Activated CD4-positive, alpha-beta T cell treated with anti-CD3 and anti-CD28 coated beads for 48 hours (primary cell): ENCODE measurements at regions not wholly inside any gene's neighbourhood (a gene's known extent, or its start where the extent isn't known, plus 50 kb on each side); places are given as distances from the start of the nearest gene placed in this dataset.

Experiments
- DNase-seq: peaks from one replicate; pipeline ENCODE4 v3.0.0-alpha.2; 2020

- DNase-seq: no peak
Measured at GRCh38 chr5:173720953-173721600, 104.6 kb upstream of the BOD1 start.

GRCh38 chr5:173721601-173722232 lies 105.3 kb upstream of the BOD1 start:
- DNase-seq: no peak

- DNase-seq: no peak
Measured at GRCh38 chr5:173726846-173727557, 110.6 kb upstream of the BOD1 start.

GRCh38 chr5:173727839-173728778 lies 111.7 kb upstream of the BOD1 start:
- DNase-seq: no peak

GRCh38 chr5:173729079-173729765 lies 112.8 kb upstream of the BOD1 start:
- DNase-seq: no peak

GRCh38 chr5:173730632-173731298 lies 114.3 kb upstream of the BOD1 start:
- no peak for DNase-seq

- DNase-seq: no peak
Measured at GRCh38 chr5:173733021-173733420, 116.6 kb upstream of the BOD1 start.

- DNase-seq: no peak
Measured at GRCh38 chr5:173733425-173733824, 117.0 kb upstream of the BOD1 start.

GRCh38 chr5:173733831-173734501 lies 117.5 kb upstream of the BOD1 start:
- no peak for DNase-seq

GRCh38 chr5:173734716-173735115 lies 118.3 kb upstream of the BOD1 start:
- DNase-seq: no peak

GRCh38 chr5:173735184-173735583 lies 118.7 kb upstream of the BOD1 start:
- DNase-seq: no peak

- DNase-seq: no peak
Measured at GRCh38 chr5:173735691-173736090, 119.2 kb upstream of the BOD1 start.

GRCh38 chr5:173736374-173736773 lies 119.9 kb upstream of the BOD1 start:
- no peak for DNase-seq

GRCh38 chr5:173736923-173737412 lies 120.5 kb upstream of the BOD1 start:
- DNase-seq: no peak

GRCh38 chr5:173739741-173740140 lies 123.3 kb upstream of the BOD1 start:
- no peak for DNase-seq

- no peak for DNase-seq
Measured at GRCh38 chr5:173740400-173740799, 124.0 kb upstream of the BOD1 start.

- no peak for DNase-seq
Measured at GRCh38 chr5:173741087-173741486, 124.6 kb upstream of the BOD1 start.

GRCh38 chr5:173741729-173742431 lies 125.4 kb upstream of the BOD1 start:
- no peak for DNase-seq

GRCh38 chr5:173742432-173742816 lies 126.0 kb upstream of the BOD1 start:
- DNase-seq: peak; percentile 35

GRCh38 chr5:173743641-173744343 lies 127.3 kb upstream of the BOD1 start:
- no peak for DNase-seq
